ENCODE measurements at regions not wholly inside any gene's neighbourhood (a gene's known extent, or its start where the extent isn't known, plus 50 kb on each side); places are given as distances from the start of the nearest gene placed in this dataset.

DNA sequence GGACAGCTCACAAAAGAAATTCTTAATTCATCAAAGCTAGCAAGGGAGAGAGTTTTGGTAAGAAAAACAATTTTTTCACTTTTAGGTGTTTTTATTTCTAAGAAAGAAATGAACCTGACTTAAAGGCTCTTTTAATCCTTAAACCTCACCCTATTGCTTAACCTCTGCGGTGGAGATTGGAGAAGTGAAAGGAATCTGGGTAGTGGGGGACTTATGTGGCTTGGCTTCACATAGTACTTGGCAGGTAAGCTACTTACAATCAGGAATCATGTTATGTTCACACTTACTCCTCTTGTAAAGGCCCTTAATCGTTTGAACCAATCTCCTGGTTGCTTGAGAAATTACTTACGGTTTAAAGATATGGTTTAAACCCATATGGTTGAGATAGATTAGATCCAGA, 104.8 kb downstream of the ISOC1 start:
- intact Hi-C loops (cut with micrococcal nuclease; ENCODE audit: unreplicated experiment): no loop called here
- H3K79me2 ChIP-seq (ENCODE audit: insufficient read depth, low read length): no peaks in the 10 kb centered on the region
- POLR2A ChIA-PET: no interaction called here

DNA sequence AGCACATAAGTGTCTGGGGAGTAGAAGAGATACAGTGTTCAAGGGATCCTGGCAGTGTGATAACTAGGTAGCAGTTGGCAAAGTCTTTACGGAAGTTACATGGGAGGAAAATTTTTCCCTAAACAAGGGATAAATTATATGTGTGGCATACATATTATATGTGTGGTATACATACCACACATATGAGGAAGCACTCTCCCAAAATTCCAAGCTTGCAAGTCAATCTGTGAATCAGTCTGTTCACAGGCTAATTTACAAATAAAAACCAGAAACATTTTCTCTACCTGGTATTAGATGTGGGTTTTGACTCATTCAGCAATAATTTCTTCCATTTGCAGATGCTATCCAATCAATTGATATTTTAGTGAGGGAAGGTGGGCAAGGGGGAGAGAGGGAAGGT, 110.0 kb downstream of the ISOC1 start:
- Histone ChIP-seq H3K79me2 (ENCODE audit: insufficient read depth, low read length) (no peaks in the 10 kb centered on the region), H3K27me3 (ENCODE audit: control insufficient read depth in 1 of 2, insufficient read depth in 2 of 2, low read length in 2 of 2) (no peaks in the 10 kb centered on the region), H3K4me1 (ENCODE audit: insufficient read depth, low read length) (no peaks in the 10 kb centered on the region), H4K20me1 (ENCODE audit: insufficient read depth, low read length) (no peaks in the 10 kb centered on the region), H3K4me3 (replicated peaks in 1 of 3; ENCODE audit: insufficient read depth in 1 of 3, low read depth in 2 of 3, low read length in 3 of 3) (no peak overlapping the region), H3K4me2 (ENCODE audit: low read depth, low read length) (no peak overlapping the region), H3K36me3 (replicated peaks in 1 of 2; ENCODE audit: control insufficient read depth in 1 of 2, insufficient read depth in 2 of 2, low read length in 2 of 2) (no peaks in the 10 kb centered on the region), H3K9ac (ENCODE audit: insufficient read depth, low read depth, low read length) (no peak overlapping the region), H2AFZ (ENCODE audit: low read length) (no peak overlapping the region), H3K9me3 (ENCODE audit: low read length) (peaks cover 28% of the 10 kb centered on the region), H3K27ac (ENCODE audit: extremely low read length, insufficient read depth, low read length) (no peak overlapping the region)
- ATAC-seq (no peak), FAIRE-seq (no peak), DNase-seq (ENCODE audit: low spot score) (no peak)
- 73% methylated on average over 1 of the region's 1 CpG for WGBS (ENCODE audit: low lambda C conversion rate)
- BruUV-seq (replicated peaks): no TSS peak
- in situ Hi-C loops (cut with HindIII; ENCODE audit: extremely low pct_ligation_motif_present, low pct_unique_long_range_greater_than_20kb): no loop called here
- CTCF ChIA-PET (ENCODE audit: low intra/inter-chr PET ratio, low total read pairs): no interaction called here
- intact Hi-C loops (cut with micrococcal nuclease; ENCODE audit: unreplicated experiment): no loop called here
- POLR2A ChIA-PET: no interaction called here
- TF ChIP-seq MTERF4 (CRISPR knock-in tag; IDR thresholded peaks at IDR 0.05) (no peak), ZNF616 (CRISPR knock-in tag; IDR thresholded peaks at IDR 0.05; ENCODE audit: low read depth) (no peak), BRCA1 (CRISPR knock-in tag; IDR thresholded peaks at IDR 0.05) (no peak), TAF15 (IDR thresholded peaks at IDR 0.05; ENCODE audit: low read depth, low read length, poor library complexity, severe bottlenecking) (no peak), ZNF747 (CRISPR knock-in tag; IDR thresholded peaks at IDR 0.05; ENCODE audit: borderline replicate concordance) (no peak), ZNF776 (CRISPR knock-in tag; IDR thresholded peaks at IDR 0.05) (no peak), ZBTB38 (CRISPR knock-in tag; IDR thresholded peaks at IDR 0.05) (no peak), ZNF34 (CRISPR knock-in tag; IDR thresholded peaks at IDR 0.05; ENCODE audit: borderline replicate concordance) (no peak), EED (CRISPR knock-in tag; IDR thresholded peaks at IDR 0.05) (no peak), HNRNPLL (IDR thresholded peaks at IDR 0.05; ENCODE audit: low read depth, low read length, poor library complexity, severe bottlenecking) (no peak), KDM2A (CRISPR knock-in tag; IDR thresholded peaks at IDR 0.05; ENCODE audit: borderline replicate concordance, low read depth) (no peak), KLF9 (CRISPR knock-in tag; IDR thresholded peaks at IDR 0.05; ENCODE audit: low read depth) (no peak)
- TF ChIP-seq, protein P1, sequence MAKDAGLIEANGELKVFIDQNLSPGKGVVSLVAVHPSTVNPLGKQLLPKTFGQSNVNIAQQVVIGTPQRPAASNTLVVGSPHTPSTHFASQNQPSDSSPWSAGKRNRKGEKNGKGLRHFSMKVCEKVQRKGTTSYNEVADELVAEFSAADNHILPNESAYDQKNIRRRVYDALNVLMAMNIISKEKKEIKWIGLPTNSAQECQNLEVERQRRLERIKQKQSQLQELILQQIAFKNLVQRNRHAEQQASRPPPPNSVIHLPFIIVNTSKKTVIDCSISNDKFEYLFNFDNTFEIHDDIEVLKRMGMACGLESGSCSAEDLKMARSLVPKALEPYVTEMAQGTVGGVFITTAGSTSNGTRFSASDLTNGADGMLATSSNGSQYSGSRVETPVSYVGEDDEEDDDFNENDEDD (CRISPR knock-in tag; IDR thresholded peaks at IDR 0.05; ENCODE audit: borderline replicate concordance): no peak
- TF ChIP-seq, protein P2, sequence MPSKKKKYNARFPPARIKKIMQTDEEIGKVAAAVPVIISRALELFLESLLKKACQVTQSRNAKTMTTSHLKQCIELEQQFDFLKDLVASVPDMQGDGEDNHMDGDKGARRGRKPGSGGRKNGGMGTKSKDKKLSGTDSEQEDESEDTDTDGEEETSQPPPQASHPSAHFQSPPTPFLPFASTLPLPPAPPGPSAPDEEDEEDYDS (CRISPR knock-in tag; IDR thresholded peaks at IDR 0.05): no peak

More for the DNA sequence above, 104.8 kb downstream of the ISOC1 start:
- Histone ChIP-seq H4K20me1 (ENCODE audit: insufficient read depth, low read length) (no peaks in the 10 kb centered on the region), H3K9me3 (ENCODE audit: low read length) (peaks cover 17% of the 10 kb centered on the region; the same call in 1 of the 2 replicates), H3K4me3 (replicated peaks in 1 of 3; ENCODE audit: insufficient read depth in 1 of 3, low read depth in 2 of 3, low read length in 3 of 3) (no peak overlapping the region), H3K4me1 (ENCODE audit: insufficient read depth, low read length) (no peaks in the 10 kb centered on the region), H3K36me3 (replicated peaks in 1 of 2; ENCODE audit: control insufficient read depth in 1 of 2, insufficient read depth in 2 of 2, low read length in 2 of 2) (no peaks in the 10 kb centered on the region), H2AFZ (ENCODE audit: low read length) (no peak overlapping the region), H3K4me2 (ENCODE audit: low read depth, low read length) (no peak overlapping the region), H3K27me3 (ENCODE audit: control insufficient read depth in 1 of 2, insufficient read depth in 2 of 2, low read length in 2 of 2) (no peaks in the 10 kb centered on the region), H3K27ac (ENCODE audit: extremely low read length, insufficient read depth, low read length) (no peak overlapping the region), H3K9ac (ENCODE audit: insufficient read depth, low read depth, low read length) (no peak overlapping the region)
- WGBS (ENCODE audit: low lambda C conversion rate): 8% methylated on average over 3 of the region's 3 CpGs
- no peak for ATAC-seq
- FAIRE-seq: no peak
- in situ Hi-C loops (cut with HindIII; ENCODE audit: extremely low pct_ligation_motif_present, low pct_unique_long_range_greater_than_20kb): no loop called here
- TF ChIP-seq MBNL3 (CRISPR knock-in tag; conservative IDR thresholded peaks at IDR 0.05): no peak
- TF ChIP-seq CCDC6 (CRISPR knock-in tag; IDR thresholded peaks at IDR 0.05): no peak
- no peak for TF ChIP-seq FOXC1 (CRISPR knock-in tag; IDR thresholded peaks at IDR 0.05; ENCODE audit: borderline replicate concordance)
- no peak for TF ChIP-seq ZFP36 (IDR thresholded peaks at IDR 0.05; ENCODE audit: borderline replicate concordance, low read depth, low read length, partially characterized antibody)
- no peak for TF ChIP-seq FOSL2 (CRISPR knock-in tag; IDR thresholded peaks at IDR 0.05)
- TF ChIP-seq GABPA (IDR thresholded peaks at IDR 0.05; ENCODE audit: low read depth, low read length): no peak
- no peak for TF ChIP-seq GABPA (CRISPR knock-in tag; IDR thresholded peaks at IDR 0.05; ENCODE audit: low read depth)
- DNase-seq (ENCODE audit: low spot score): no peak
- no TSS peak for BruUV-seq (replicated peaks)
- CTCF ChIA-PET (ENCODE audit: low intra/inter-chr PET ratio, low total read pairs): no interaction called here

Measured in HepG2 (cell line).